Left ventricle myocardium inferior (tissue), 1 donor: ENCODE measurements at regions not wholly inside any gene's neighbourhood (a gene's known extent, or its start where the extent isn't known, plus 50 kb on each side); places are given as distances from the start of the nearest gene placed in this dataset.

Experiments
- DNase-seq: peaks from one replicate; pipeline ENCODE4 v3.0.0-alpha.2; 2020
- H3K27ac ChIP-seq: fragments of 200-600 bp; replicated peaks from 2 replicates; pipeline ENCODE4 v1.8.0; 2021
- H3K27me3 ChIP-seq: fragments of 200-600 bp; 2 replicates; pipeline ENCODE4 v1.8.0; 2021; ENCODE audit warnings: low read depth
- H3K36me3 ChIP-seq: fragments of 200-600 bp; 2 replicates; pipeline ENCODE4 v1.8.0; 2021
- H3K4me1 ChIP-seq: fragments of 200-600 bp; 2 replicates; pipeline ENCODE4 v1.8.0; 2021
- H3K4me3 ChIP-seq: fragments of 200-600 bp; 2 replicates; pipeline ENCODE4 v1.8.0; 2021; ENCODE audit warnings: mild to moderate bottlenecking, moderate library complexity
- H3K9me3 ChIP-seq: fragments of 200-600 bp; replicated peaks from 2 replicates; pipeline ENCODE4 v1.8.0; 2021
- intact Hi-C: fragments of 100-400 bp; cut with micrococcal nuclease; formaldehyde crosslinking; loops from one replicate; pipeline ENCODE4 v1.11.0; 2022
- TF ChIP-seq, protein P1 (sequence below): fragments of 200-600 bp; IDR thresholded peaks from 2 replicates; pipeline ENCODE4 v1.8.0; 2021; ENCODE audit warnings: antibody characterized with exemption, mild to moderate bottlenecking, borderline replicate concordance
- donor health status: DM: no; HTN: yes; CAD: no; lungs with severe emphysema.

DNA sequence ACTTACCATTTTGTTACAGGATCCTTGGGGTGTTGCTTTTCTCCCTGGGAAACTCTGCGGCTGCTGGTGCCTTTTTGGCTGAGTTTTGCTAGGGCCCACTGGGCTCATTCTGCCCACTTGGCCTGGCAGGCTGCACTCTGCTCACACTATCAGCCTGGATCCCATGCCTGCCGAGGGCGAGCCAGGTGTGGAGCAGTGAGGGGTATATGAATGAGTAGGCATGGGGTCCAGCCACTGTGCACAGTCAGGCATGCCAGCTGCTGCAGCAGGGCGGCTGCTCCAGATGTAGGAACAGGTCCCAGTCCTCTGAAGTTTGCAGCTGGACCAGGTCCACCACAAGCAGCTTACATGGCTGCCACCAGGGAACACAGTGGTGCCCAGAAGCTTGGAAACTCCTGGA lies 136.4 kb upstream of the CNTN3 start:
- no peaks in the 10 kb centered on the region for H3K9me3 ChIP-seq
- no peak for DNase-seq
- H3K4me3 ChIP-seq, result no peak overlapping the region
- no peaks in the 10 kb centered on the region for H3K36me3 ChIP-seq
- H3K27me3 ChIP-seq, result no peaks in the 10 kb centered on the region
- H3K4me1 ChIP-seq, result no peaks in the 10 kb centered on the region
- intact Hi-C loops, result no loop called here
- no peak overlapping the region for H3K27ac ChIP-seq
- TF ChIP-seq, protein P1, sequence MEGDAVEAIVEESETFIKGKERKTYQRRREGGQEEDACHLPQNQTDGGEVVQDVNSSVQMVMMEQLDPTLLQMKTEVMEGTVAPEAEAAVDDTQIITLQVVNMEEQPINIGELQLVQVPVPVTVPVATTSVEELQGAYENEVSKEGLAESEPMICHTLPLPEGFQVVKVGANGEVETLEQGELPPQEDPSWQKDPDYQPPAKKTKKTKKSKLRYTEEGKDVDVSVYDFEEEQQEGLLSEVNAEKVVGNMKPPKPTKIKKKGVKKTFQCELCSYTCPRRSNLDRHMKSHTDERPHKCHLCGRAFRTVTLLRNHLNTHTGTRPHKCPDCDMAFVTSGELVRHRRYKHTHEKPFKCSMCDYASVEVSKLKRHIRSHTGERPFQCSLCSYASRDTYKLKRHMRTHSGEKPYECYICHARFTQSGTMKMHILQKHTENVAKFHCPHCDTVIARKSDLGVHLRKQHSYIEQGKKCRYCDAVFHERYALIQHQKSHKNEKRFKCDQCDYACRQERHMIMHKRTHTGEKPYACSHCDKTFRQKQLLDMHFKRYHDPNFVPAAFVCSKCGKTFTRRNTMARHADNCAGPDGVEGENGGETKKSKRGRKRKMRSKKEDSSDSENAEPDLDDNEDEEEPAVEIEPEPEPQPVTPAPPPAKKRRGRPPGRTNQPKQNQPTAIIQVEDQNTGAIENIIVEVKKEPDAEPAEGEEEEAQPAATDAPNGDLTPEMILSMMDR, result no peak

DNA sequence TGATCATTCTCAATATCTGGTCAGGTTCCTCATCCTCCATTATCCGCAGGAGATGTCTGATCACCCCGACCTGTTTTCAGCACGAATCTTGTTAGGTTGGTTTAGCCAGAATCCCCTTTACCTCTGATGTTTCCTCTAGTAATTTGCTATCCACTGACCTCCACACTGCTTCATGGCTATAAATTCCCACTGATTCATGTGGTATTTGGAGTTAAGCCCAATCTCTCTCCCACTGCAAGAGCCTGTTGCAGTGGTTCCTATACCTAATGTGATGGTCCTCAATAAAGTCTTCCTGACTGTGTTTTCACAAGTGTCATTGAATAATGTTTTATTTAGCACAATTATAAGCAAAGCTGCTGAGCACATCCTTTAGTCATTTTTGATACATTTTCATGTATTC lies 124.8 kb upstream of the CNTN3 start:
- TF ChIP-seq, protein P1, result no peak
- Histone ChIP-seq H3K4me3 (no peak overlapping the region), H3K27me3 (no peaks in the 10 kb centered on the region), H3K36me3 (no peaks in the 10 kb centered on the region), H3K9me3 (no peaks in the 10 kb centered on the region), H3K27ac (no peak overlapping the region), H3K4me1 (peaks cover 11% of the 10 kb centered on the region)
- intact Hi-C loops, result no loop called here
- no peak for DNase-seq

DNA sequence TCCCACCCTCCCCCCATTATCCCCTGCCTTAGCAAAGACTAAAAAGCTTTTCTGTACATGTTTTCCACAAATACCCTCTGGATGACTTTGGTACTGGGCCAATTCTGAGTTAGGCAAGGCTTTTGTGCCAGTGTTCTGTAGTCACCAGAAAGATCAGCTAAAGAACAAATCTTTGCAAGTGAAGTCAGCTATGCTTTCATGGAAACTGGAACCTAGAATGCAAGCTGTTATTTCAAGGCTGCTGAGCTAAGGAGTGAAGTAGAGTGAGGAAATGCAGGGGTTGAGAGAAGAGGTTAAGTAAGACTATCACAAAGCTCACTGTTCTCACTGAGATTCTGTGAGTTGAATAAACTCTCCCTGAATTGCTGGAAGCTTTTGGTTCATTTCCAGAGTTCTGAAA lies 107.8 kb upstream of the CNTN3 start:
- Histone ChIP-seq H3K27ac (no peak overlapping the region), H3K36me3 (no peaks in the 10 kb centered on the region), H3K4me1 (no peaks in the 10 kb centered on the region), H3K9me3 (no peaks in the 10 kb centered on the region), H3K4me3 (no peak overlapping the region), H3K27me3 (no peaks in the 10 kb centered on the region)
- intact Hi-C loops, result no loop called here
- TF ChIP-seq, protein P1, result no peak
- DNase-seq, result no peak

DNA sequence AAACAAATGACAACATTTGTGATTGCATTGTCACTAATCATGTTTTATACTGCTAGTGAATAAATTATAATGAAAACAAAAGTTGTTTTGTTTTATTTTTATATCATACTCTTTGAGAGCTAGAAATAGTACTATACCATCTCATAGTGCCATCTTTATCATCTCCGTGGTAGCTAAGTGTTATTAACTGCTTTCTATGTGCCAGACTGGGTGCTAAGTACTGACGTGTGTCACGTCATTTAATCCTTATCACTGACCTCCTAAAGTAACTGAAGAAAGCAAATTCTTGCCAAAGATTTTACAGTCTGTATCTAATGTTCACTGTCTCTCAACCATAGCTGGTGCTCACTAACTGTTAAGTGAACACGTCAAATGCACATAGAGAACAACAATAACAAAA lies 99.5 kb upstream of the CNTN3 start:
- no peaks in the 10 kb centered on the region for H3K27me3 ChIP-seq
- H3K27ac ChIP-seq, result no peak overlapping the region
- intact Hi-C loops, result no loop called here
- H3K36me3 ChIP-seq, result no peaks in the 10 kb centered on the region
- TF ChIP-seq, protein P1, result no peak
- DNase-seq, result no peak
- no peaks in the 10 kb centered on the region for H3K9me3 ChIP-seq
- peaks cover 7% of the 10 kb centered on the region for H3K4me1 ChIP-seq
- H3K4me3 ChIP-seq, result no peak overlapping the region

DNA sequence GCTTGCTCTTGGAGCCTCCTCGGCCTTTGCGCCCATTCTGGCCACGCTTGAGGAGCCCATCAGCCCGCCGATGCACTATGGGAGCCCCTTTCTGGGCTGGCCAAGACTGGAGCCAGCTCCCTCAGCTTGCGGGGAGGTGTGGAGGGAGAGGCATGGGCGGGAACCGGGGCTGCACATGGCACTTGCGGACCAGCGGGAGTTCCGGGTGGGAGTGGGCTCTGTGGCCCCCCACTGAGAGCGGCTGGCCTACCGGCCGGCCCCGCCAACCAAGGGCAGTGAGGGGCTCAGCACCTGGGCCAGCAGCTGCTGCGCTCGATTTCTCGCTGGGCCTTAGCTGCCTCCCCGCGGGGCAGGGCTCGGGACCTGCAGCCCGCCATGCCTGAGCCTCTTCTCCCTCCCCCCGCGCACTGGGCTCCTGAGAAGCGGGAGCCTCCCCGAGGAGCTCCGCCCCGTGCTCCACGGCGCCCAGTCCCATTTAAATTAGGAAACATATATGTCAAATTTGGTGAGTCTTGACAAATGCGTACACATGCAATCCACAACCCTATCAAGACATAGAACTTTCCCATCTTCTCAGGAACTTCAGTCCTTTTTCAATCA lies 97.6 kb upstream of the CNTN3 start:
- Histone ChIP-seq H3K27me3 (no peaks in the 10 kb centered on the region), H3K9me3 (no peaks in the 10 kb centered on the region), H3K4me3 (no peak overlapping the region), H3K27ac (no peak overlapping the region), H3K4me1 (peaks cover 7% of the 10 kb centered on the region), H3K36me3 (no peaks in the 10 kb centered on the region)
- intact Hi-C loops, result no loop called here
- DNase-seq, result no peak
- TF ChIP-seq, protein P1, result no peak
